ENCODE measurements at regions not wholly inside any gene's neighbourhood (a gene's known extent, or its start where the extent isn't known, plus 50 kb on each side); places are given as distances from the start of the nearest gene placed in this dataset.

DNA sequence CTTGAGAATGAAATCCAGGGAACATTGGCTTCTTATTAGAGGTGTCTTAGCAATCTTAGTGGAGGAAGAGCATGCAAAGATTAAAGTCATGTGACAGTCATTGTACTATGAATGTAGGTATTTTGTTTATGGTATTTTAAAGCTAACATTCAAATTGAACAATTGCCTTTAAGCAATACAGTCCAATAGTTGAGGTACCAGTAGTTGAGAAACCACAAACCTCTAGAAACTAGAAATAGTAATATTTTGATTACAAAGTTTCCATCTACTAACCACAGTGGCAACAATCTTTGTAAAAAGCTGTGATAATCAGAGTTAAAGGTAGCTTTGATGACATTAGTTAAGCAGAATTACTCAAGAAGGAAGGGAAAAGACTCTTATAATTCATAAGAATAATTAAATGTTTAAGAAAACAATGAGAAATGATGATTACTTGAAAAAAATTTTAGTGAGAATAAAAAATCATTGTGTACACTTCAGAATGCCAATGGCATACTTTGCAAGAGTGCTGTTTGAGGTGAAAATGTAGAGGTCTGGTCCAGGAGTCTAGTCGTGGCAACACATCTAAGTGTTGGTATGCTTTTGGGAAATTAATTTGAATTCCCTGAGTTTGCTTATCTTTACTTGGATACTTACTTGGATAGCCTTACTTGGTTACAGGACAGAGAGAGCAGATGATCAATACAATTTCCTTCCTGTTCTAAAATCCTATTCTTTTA lies 104.9 kb upstream of the PTGFR start:
- TF ChIP-seq, protein P1, sequence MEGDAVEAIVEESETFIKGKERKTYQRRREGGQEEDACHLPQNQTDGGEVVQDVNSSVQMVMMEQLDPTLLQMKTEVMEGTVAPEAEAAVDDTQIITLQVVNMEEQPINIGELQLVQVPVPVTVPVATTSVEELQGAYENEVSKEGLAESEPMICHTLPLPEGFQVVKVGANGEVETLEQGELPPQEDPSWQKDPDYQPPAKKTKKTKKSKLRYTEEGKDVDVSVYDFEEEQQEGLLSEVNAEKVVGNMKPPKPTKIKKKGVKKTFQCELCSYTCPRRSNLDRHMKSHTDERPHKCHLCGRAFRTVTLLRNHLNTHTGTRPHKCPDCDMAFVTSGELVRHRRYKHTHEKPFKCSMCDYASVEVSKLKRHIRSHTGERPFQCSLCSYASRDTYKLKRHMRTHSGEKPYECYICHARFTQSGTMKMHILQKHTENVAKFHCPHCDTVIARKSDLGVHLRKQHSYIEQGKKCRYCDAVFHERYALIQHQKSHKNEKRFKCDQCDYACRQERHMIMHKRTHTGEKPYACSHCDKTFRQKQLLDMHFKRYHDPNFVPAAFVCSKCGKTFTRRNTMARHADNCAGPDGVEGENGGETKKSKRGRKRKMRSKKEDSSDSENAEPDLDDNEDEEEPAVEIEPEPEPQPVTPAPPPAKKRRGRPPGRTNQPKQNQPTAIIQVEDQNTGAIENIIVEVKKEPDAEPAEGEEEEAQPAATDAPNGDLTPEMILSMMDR (conservative IDR thresholded peaks at IDR 0.05) = no peak
- no peak for TF ChIP-seq EZH2 (IDR thresholded peaks at IDR 0.05; ENCODE audit: low read depth)

Measured in PC-9 (cell line).